ENCODE measurements at regions not wholly inside any gene's neighbourhood (a gene's known extent, or its start where the extent isn't known, plus 50 kb on each side); places are given as distances from the start of the nearest gene placed in this dataset.

GRCh38 chr11:95302211-95302610 is 71.2 kb upstream of the SESN3 start:
- Mint-ChIP-seq H3K4me1 (ENCODE audit: low read depth) (peaks cover 8% of the 10 kb centered on the region), H3K9me3 (ENCODE audit: low read depth) (no peaks in the 10 kb centered on the region), H3K27ac (ENCODE audit: unreplicated experiment) (no peak overlapping the region), H3K27me3 (ENCODE audit: low read depth) (no peaks in the 10 kb centered on the region), H3K36me3 (ENCODE audit: low read depth) (peaks cover 3% of the 10 kb centered on the region), H3K4me3 (ENCODE audit: unreplicated experiment) (no peak overlapping the region)
- no peak for TF ChIP-seq CTCF (IDR thresholded peaks at IDR 0.05)
- no peak for DNase-seq (ENCODE audit: low spot score)

GRCh38 chr11:95301474-95301873 is 70.5 kb upstream of the SESN3 start:
- no peak overlapping the region for H3K27ac Mint-ChIP-seq (ENCODE audit: unreplicated experiment)
- H3K9me3 Mint-ChIP-seq (ENCODE audit: low read depth), result no peaks in the 10 kb centered on the region
- peaks cover 3% of the 10 kb centered on the region for H3K36me3 Mint-ChIP-seq (ENCODE audit: low read depth)
- no peak overlapping the region for H3K4me3 Mint-ChIP-seq (ENCODE audit: unreplicated experiment)
- H3K4me1 Mint-ChIP-seq (ENCODE audit: low read depth), result peaks cover 8% of the 10 kb centered on the region
- no peak for DNase-seq (ENCODE audit: low spot score)
- H3K27me3 Mint-ChIP-seq (ENCODE audit: low read depth), result peaks cover 2% of the 10 kb centered on the region
- TF ChIP-seq CTCF (IDR thresholded peaks at IDR 0.05), result no peak

- peaks cover 3% of the 10 kb centered on the region for H3K36me3 Mint-ChIP-seq (ENCODE audit: low read depth)
- no peak for TF ChIP-seq CTCF (IDR thresholded peaks at IDR 0.05)
- H3K4me3 Mint-ChIP-seq (ENCODE audit: unreplicated experiment), result no peak overlapping the region
- no peaks in the 10 kb centered on the region for H3K9me3 Mint-ChIP-seq (ENCODE audit: low read depth)
- H3K27me3 Mint-ChIP-seq (ENCODE audit: low read depth), result peaks cover 2% of the 10 kb centered on the region
- H3K4me1 Mint-ChIP-seq (ENCODE audit: low read depth), result peaks cover 8% of the 10 kb centered on the region
- H3K27ac Mint-ChIP-seq (ENCODE audit: unreplicated experiment), result no peak overlapping the region
- DNase-seq (ENCODE audit: low spot score), result no peak
These were observed 68.2 kb upstream of the SESN3 start for GRCh38 chr11:95299078-95299679.

- H3K27me3 Mint-ChIP-seq (ENCODE audit: low read depth), result peaks cover 3% of the 10 kb centered on the region
- DNase-seq (ENCODE audit: low spot score), result no peak
- TF ChIP-seq CTCF (IDR thresholded peaks at IDR 0.05), result no peak
- H3K27ac Mint-ChIP-seq (ENCODE audit: unreplicated experiment), result no peak overlapping the region
- H3K4me1 Mint-ChIP-seq (ENCODE audit: low read depth), result peaks cover 8% of the 10 kb centered on the region
- no peaks in the 10 kb centered on the region for H3K9me3 Mint-ChIP-seq (ENCODE audit: low read depth)
- H3K36me3 Mint-ChIP-seq (ENCODE audit: low read depth), result no peaks in the 10 kb centered on the region
- H3K4me3 Mint-ChIP-seq (ENCODE audit: unreplicated experiment), result no peak overlapping the region
These were observed 66.9 kb upstream of the SESN3 start for GRCh38 chr11:95297680-95298452.

GRCh38 chr11:95296621-95297025 is 65.6 kb upstream of the SESN3 start:
- no peaks in the 10 kb centered on the region for H3K36me3 Mint-ChIP-seq (ENCODE audit: low read depth)
- H3K4me1 Mint-ChIP-seq (ENCODE audit: low read depth), result peaks cover 8% of the 10 kb centered on the region
- peaks cover 8% of the 10 kb centered on the region for H3K27me3 Mint-ChIP-seq (ENCODE audit: low read depth)
- H3K27ac Mint-ChIP-seq (ENCODE audit: unreplicated experiment), result no peak overlapping the region
- H3K9me3 Mint-ChIP-seq (ENCODE audit: low read depth), result no peaks in the 10 kb centered on the region
- H3K4me3 Mint-ChIP-seq (ENCODE audit: unreplicated experiment), result no peak overlapping the region
- no peak for DNase-seq (ENCODE audit: low spot score)
- no peak for TF ChIP-seq CTCF (IDR thresholded peaks at IDR 0.05)

Data from chondrocyte (in vitro differentiated cells).